PC-9 (cell line): ENCODE measurements at regions not wholly inside any gene's neighbourhood (a gene's known extent, or its start where the extent isn't known, plus 50 kb on each side); places are given as distances from the start of the nearest gene placed in this dataset.
"Not testable (repeated sequence)": the region's sequence is repeated elsewhere in the genome, so short reads cannot be mapped to it uniquely, and the experiment has no call there.

Experiments used
- EZH2 ChIP-seq: fragments of 200-600 bp; sonication (generic); IDR thresholded peaks from 2 replicates; pipeline ENCODE4 v1.8.0; 2017; ENCODE audit warnings: antibody characterized with exemption, low read depth
- TF ChIP-seq, protein P1 (sequence below): fragments of 200-600 bp; sonication (generic); conservative IDR thresholded peaks from 2 replicates; pipeline ENCODE4 v1.6.1; 2017; ENCODE audit warnings: mixed run types, antibody characterized with exemption, mild to moderate bottlenecking, moderate library complexity

- not testable (repeated sequence) for TF ChIP-seq EZH2
- TF ChIP-seq, protein P1, sequence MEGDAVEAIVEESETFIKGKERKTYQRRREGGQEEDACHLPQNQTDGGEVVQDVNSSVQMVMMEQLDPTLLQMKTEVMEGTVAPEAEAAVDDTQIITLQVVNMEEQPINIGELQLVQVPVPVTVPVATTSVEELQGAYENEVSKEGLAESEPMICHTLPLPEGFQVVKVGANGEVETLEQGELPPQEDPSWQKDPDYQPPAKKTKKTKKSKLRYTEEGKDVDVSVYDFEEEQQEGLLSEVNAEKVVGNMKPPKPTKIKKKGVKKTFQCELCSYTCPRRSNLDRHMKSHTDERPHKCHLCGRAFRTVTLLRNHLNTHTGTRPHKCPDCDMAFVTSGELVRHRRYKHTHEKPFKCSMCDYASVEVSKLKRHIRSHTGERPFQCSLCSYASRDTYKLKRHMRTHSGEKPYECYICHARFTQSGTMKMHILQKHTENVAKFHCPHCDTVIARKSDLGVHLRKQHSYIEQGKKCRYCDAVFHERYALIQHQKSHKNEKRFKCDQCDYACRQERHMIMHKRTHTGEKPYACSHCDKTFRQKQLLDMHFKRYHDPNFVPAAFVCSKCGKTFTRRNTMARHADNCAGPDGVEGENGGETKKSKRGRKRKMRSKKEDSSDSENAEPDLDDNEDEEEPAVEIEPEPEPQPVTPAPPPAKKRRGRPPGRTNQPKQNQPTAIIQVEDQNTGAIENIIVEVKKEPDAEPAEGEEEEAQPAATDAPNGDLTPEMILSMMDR, result not testable (repeated sequence)
Measured at GRCh38 chr1:215448014-215448413, 119.1 kb upstream of the KCTD3 start.
